ENCODE measurements at regions not wholly inside any gene's neighbourhood (a gene's known extent, or its start where the extent isn't known, plus 50 kb on each side); places are given as distances from the start of the nearest gene placed in this dataset.

- no peaks in the 10 kb centered on the region for H3K9me3 ChIP-seq (ENCODE audit: control insufficient read depth, insufficient read depth, low read length)
- ATAC-seq (ENCODE audit: low read depth) (no peak), DNase-seq (no peak)
- no peak overlapping the region for H3K56ac ChIP-seq (ENCODE audit: extremely low read depth, insufficient read depth, low read length)
- H2BK5ac ChIP-seq (ENCODE audit: low read depth, low read length, poor library complexity, severe bottlenecking), result no peak overlapping the region
- no peaks in the 10 kb centered on the region for H3K36me3 ChIP-seq (ENCODE audit: control insufficient read depth, insufficient read depth, low read length)
- no peak overlapping the region for H2AK5ac ChIP-seq (ENCODE audit: low read depth, low read length)
- no peak overlapping the region for H4K8ac ChIP-seq (ENCODE audit: low read depth in 2 of 2, low read length in 2 of 2)
- peaks cover 3% of the 10 kb centered on the region; the same call in 1 of the 2 replicates for H3K27me3 ChIP-seq (ENCODE audit: control insufficient read depth, insufficient read depth, low read length)
- WGBS, 2 experiments (ENCODE audit: extremely low coverage in 2 of 2, insufficient read length in 1 of 2), result no CpG with 5 or more reads among the region's 3 CpGs
- H2AK9ac ChIP-seq (replicated peaks; ENCODE audit: low read depth, low read length, poor library complexity), result no peak overlapping the region
- H3K18ac ChIP-seq (ENCODE audit: low read depth, low read length), result no peak overlapping the region
- dilution Hi-C loops (cut with HindIII; ENCODE audit: low sequenced_read_pairs, unreplicated experiment) (no loop called here), in situ Hi-C loops (cut with MboI; ENCODE audit: low sequenced_read_pairs) (no loop called here), intact Hi-C loops (cut with micrococcal nuclease) (loop anchor here (10.0 kb wide), 1 partner anchor 62 kb away; no protein-coding TSS in a partner anchor)
- TF ChIP-seq RCOR1 (IDR thresholded peaks at IDR 0.05; ENCODE audit: insufficient replicate concordance, low read length) (no peak), BHLHE40 (IDR thresholded peaks at IDR 0.05; ENCODE audit: low read depth, low read length) (no peak), MAFK (IDR thresholded peaks at IDR 0.05; ENCODE audit: low read depth, low read length) (no peak), MAZ (IDR thresholded peaks at IDR 0.05; ENCODE audit: borderline replicate concordance, low read depth, low read length) (no peak), USF2 (IDR thresholded peaks at IDR 0.05; ENCODE audit: low read depth, low read length) (no peak), FOS (IDR thresholded peaks at IDR 0.05; ENCODE audit: low read depth, low read length) (no peak), POLR2A (IDR thresholded peaks at IDR 0.05; ENCODE audit: low read depth, low read length) (no peak), CHD1 (IDR thresholded peaks at IDR 0.05; ENCODE audit: low read depth, low read length) (no peak), ELK1 (IDR thresholded peaks at IDR 0.05; ENCODE audit: borderline replicate concordance, low read depth, low read length) (no peak), MXI1 (IDR thresholded peaks at IDR 0.05; ENCODE audit: borderline replicate concordance, low read depth, low read length) (no peak), SMC3 (IDR thresholded peaks at IDR 0.05; ENCODE audit: low read depth, low read length) (no peak), RFX5 (IDR thresholded peaks at IDR 0.05; ENCODE audit: low read depth, low read length) (no peak), CEBPB (IDR thresholded peaks at IDR 0.05; ENCODE audit: low read depth, low read length) (no peak), RAD21 (IDR thresholded peaks at IDR 0.05; ENCODE audit: low read length) (no peak), CTCF (conservative IDR thresholded peaks at IDR 0.05; ENCODE audit: low read depth, low read length) (no peak), NFE2L2 (IDR thresholded peaks at IDR 0.05; ENCODE audit: low read depth, low read length) (no peak)
- no peak overlapping the region for H3K27ac ChIP-seq (ENCODE audit: insufficient read depth, low read length)
- H3K9ac ChIP-seq (ENCODE audit: low read depth, low read length), result no peak overlapping the region
- BruUV-seq (replicated peaks), result no TSS peak
- no peaks in the 10 kb centered on the region for H3K9me1 ChIP-seq (ENCODE audit: insufficient read depth, low read length)
- H3K14ac ChIP-seq (replicated peaks; ENCODE audit: low read depth, low read length), result no peak overlapping the region
- ChIA-PET CTCF (no interaction called here), POLR2A (ENCODE audit: unreplicated experiment) (no interaction called here)
- no peak overlapping the region for H3K4me3 ChIP-seq (ENCODE audit: insufficient read depth, low read depth, low read length)
- no peak overlapping the region for H2BK15ac ChIP-seq (ENCODE audit: low read depth, low read length)
- H3K79me1 ChIP-seq (ENCODE audit: low read depth in 1 of 2, low read length in 2 of 2), result no peaks in the 10 kb centered on the region
- no peak overlapping the region for H3K23ac ChIP-seq (ENCODE audit: low read depth, low read length)
- no peak overlapping the region for H4K5ac ChIP-seq (ENCODE audit: low read depth, low read length)
- H2BK20ac ChIP-seq (ENCODE audit: low read depth, low read length), result no peak overlapping the region
- no peaks in the 10 kb centered on the region for H4K20me1 ChIP-seq (ENCODE audit: insufficient read depth, low read length)
- no peak overlapping the region for H4K91ac ChIP-seq (ENCODE audit: insufficient read depth, low read depth, low read length)
- no peak overlapping the region for H2BK120ac ChIP-seq (ENCODE audit: low read depth, low read length)
- no peak overlapping the region for H3K4me2 ChIP-seq (ENCODE audit: low read depth, low read length)
- no peak overlapping the region for H3K4ac ChIP-seq (ENCODE audit: low read depth, low read length)
- H3K4me1 ChIP-seq (ENCODE audit: control insufficient read depth, insufficient read depth, low read length), result no peaks in the 10 kb centered on the region
- no peak overlapping the region for H2AFZ ChIP-seq (replicated peaks; ENCODE audit: low read length, poor library complexity)
Observed at GRCh38 chr3:30986551-30986950, 92.1 kb upstream of the GADL1 start.

Data from IMR-90 (cell line).